ENCODE measurements at regions not wholly inside any gene's neighbourhood (a gene's known extent, or its start where the extent isn't known, plus 50 kb on each side); places are given as distances from the start of the nearest gene placed in this dataset.

DNA sequence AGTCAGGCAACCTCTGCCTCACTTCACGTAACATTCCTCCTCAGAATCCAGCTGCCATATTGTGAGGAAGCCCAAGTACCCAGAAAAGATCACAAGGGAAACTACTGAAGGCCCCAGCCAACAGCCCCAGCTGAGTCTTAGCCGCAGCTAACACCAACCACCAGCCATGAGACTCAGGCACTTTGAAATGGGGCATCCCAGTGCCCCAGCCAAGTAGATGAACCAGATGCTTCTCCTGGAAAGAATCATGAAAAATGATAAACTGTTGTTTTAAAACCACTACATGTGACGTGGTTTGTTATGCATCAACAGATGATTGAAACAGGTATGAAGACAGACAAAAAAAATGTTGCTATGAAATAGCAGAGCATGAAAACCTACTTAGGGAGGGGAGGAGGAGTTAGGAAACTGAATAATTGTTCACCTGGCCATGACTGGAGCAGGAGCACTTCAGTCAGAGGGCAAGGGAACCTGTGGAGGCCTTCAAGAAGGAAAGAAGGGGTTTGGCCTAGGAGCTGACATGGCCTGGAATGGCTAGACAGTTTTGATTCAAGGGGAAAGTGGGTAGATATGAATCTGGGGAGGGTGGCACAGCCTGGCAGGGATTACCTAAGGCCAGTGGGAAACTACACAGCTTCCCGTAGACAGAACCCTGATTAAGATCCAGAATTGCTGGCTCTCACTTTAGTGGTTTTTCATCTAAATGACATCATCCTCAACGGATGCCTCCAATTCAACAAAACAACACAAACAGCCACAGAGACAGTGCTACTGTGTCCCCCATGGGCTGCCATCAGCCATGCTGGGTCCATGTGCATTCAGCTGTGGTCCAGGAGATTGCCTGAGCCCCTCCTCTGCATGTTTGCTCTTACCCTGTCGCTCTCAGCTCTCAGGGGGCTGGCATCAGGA, 211.6 kb downstream of the SYK start:
- H4K20me1 ChIP-seq (replicated peaks; ENCODE audit: control insufficient read depth, extremely low read depth, insufficient read depth, low read length): no peaks in the 10 kb centered on the region
- H3K27me3 ChIP-seq (ENCODE audit: control insufficient read depth in 2 of 2, insufficient read depth in 2 of 2, low read length in 2 of 2): peaks cover 1 to 2% of the 10 kb centered on the region in 2 experiments
- H3K4me3 ChIP-seq (replicated peaks in 1 of 3; ENCODE audit: insufficient read depth in 1 of 3, low read depth in 1 of 3, low read length in 3 of 3): no peak overlapping the region
- intact Hi-C loops (cut with micrococcal nuclease) (no loop called here), dilution Hi-C loops (cut with MboI; ENCODE audit: extremely low pct_ligation_motif_present, low sequenced_read_pairs) (no loop called here)
- H3K9me3 ChIP-seq (replicated peaks; ENCODE audit: control insufficient read depth, insufficient read depth, low read length): no peaks in the 10 kb centered on the region
- no peak overlapping the region for H2AFZ ChIP-seq (ENCODE audit: low read depth, low read length)
- no peaks in the 10 kb centered on the region for H3K79me2 ChIP-seq (ENCODE audit: control insufficient read depth, insufficient read depth, low read length)
- POLR2A ChIA-PET: no interaction called here
- TF ChIP-seq MYC (IDR thresholded peaks at IDR 0.05; ENCODE audit: low read depth, low read length) (no peak), FOS (IDR thresholded peaks at IDR 0.05; ENCODE audit: borderline replicate concordance, insufficient read depth, low read length) (no peak), GATA2 (IDR thresholded peaks at IDR 0.05; ENCODE audit: insufficient read depth, insufficient read length, low read depth, low read length) (no peak), EZH2 (IDR thresholded peaks at IDR 0.05; ENCODE audit: borderline replicate concordance, low read depth, low read length, severe bottlenecking) (no peak), POLR2A (IDR thresholded peaks at IDR 0.05; ENCODE audit: low read depth, low read length) (no peak), POLR2AphosphoS5 (IDR thresholded peaks at IDR 0.05; ENCODE audit: insufficient read depth, low read depth, low read length) (no peak), JUN (IDR thresholded peaks at IDR 0.05; ENCODE audit: borderline replicate concordance, insufficient read depth, insufficient read length, low read depth) (no peak)
- TF ChIP-seq, protein P1, sequence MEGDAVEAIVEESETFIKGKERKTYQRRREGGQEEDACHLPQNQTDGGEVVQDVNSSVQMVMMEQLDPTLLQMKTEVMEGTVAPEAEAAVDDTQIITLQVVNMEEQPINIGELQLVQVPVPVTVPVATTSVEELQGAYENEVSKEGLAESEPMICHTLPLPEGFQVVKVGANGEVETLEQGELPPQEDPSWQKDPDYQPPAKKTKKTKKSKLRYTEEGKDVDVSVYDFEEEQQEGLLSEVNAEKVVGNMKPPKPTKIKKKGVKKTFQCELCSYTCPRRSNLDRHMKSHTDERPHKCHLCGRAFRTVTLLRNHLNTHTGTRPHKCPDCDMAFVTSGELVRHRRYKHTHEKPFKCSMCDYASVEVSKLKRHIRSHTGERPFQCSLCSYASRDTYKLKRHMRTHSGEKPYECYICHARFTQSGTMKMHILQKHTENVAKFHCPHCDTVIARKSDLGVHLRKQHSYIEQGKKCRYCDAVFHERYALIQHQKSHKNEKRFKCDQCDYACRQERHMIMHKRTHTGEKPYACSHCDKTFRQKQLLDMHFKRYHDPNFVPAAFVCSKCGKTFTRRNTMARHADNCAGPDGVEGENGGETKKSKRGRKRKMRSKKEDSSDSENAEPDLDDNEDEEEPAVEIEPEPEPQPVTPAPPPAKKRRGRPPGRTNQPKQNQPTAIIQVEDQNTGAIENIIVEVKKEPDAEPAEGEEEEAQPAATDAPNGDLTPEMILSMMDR (IDR thresholded peaks at IDR 0.05; ENCODE audit: extremely low read depth in 1 of 2, insufficient read depth in 1 of 2, low read depth in 1 of 2, low read length in 2 of 2): no peak
- TF ChIP-seq, protein P2, sequence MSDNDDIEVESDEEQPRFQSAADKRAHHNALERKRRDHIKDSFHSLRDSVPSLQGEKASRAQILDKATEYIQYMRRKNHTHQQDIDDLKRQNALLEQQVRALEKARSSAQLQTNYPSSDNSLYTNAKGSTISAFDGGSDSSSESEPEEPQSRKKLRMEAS (IDR thresholded peaks at IDR 0.05; ENCODE audit: insufficient read depth, insufficient read length): no peak
- H3K36me3 ChIP-seq (ENCODE audit: control insufficient read depth in 2 of 2, extremely low read depth in 1 of 2, insufficient read depth in 2 of 2, low read length in 2 of 2): no peaks in the 10 kb centered on the region
- H3K27ac ChIP-seq (ENCODE audit: insufficient read depth, low read depth, low read length): no peak overlapping the region
- no peak overlapping the region for H3K4me2 ChIP-seq (ENCODE audit: insufficient read depth, low read length)
- BruUV-seq (replicated peaks): no TSS peak
- CTCF ChIA-PET: interaction anchor here (1.3 to 1.7 kb wide), 2 partner anchors 98 to 420 kb away, joined by 4 to 7 read pairs; no protein-coding TSS in a partner anchor
- FAIRE-seq: no peak
- H3K9me1 ChIP-seq (replicated peaks; ENCODE audit: control insufficient read depth, extremely low read depth, insufficient read depth, low read length): no peaks in the 10 kb centered on the region
- no peak overlapping the region for H3K9ac ChIP-seq (replicated peaks; ENCODE audit: extremely low read depth, insufficient read depth, low read length)
- DNase-seq (ENCODE audit: low read depth, low spot score): no peak
- H3K4me1 ChIP-seq (ENCODE audit: control insufficient read depth, extremely low read depth, insufficient read depth, low read length): peaks cover 6% of the 10 kb centered on the region
